ENCODE measurements at regions not wholly inside any gene's neighbourhood (a gene's known extent, or its start where the extent isn't known, plus 50 kb on each side); places are given as distances from the start of the nearest gene placed in this dataset.

- TF ChIP-seq E2F8 (IDR thresholded peaks at IDR 0.05; ENCODE audit: low read depth, partially characterized antibody): no peak
- no peak for TF ChIP-seq MBD2 (IDR thresholded peaks at IDR 0.05; ENCODE audit: borderline replicate concordance, low read depth)
- TF ChIP-seq SRSF1 (IDR thresholded peaks at IDR 0.05; ENCODE audit: low read depth, low read length): no peak
- TF ChIP-seq YBX1 (IDR thresholded peaks at IDR 0.05): no peak
- TF ChIP-seq ZNF224 (CRISPR knock-in tag; IDR thresholded peaks at IDR 0.05): no peak
- no peak for TF ChIP-seq NRF1 (conservative IDR thresholded peaks at IDR 0.05 in 1 of 2, IDR thresholded peaks at IDR 0.05 in 1 of 2)
- TF ChIP-seq TBL1XR1 (IDR thresholded peaks at IDR 0.05; ENCODE audit: low read length in 2 of 2): no peak
- TF ChIP-seq GTF2E2 (tag; IDR thresholded peaks at IDR 0.05): no peak
- TF ChIP-seq GTF2F1 (IDR thresholded peaks at IDR 0.05; ENCODE audit: low read depth, low read length): no peak
These were observed 151.6 kb upstream of the NAV2 start (continued) for GRCh38 chr11:19561011-19561410.

- no peak for DNase-seq (ENCODE audit: extremely low read depth in 1 of 4, low spot score in 3 of 4)
- intact Hi-C loops (cut with micrococcal nuclease): loop anchor here (5.0 kb wide), 1 partner anchor 572 kb away; no protein-coding TSS in a partner anchor
- POLR2A ChIA-PET: interaction anchor here (1.1 kb wide), 1 partner anchor 152 kb away, joined by 3 read pairs; the partner anchor contains the start of gene NAV2
- TF ChIP-seq RERE (CRISPR knock-in tag; IDR thresholded peaks at IDR 0.05; ENCODE audit: borderline replicate concordance) (no peak), CBFA2T2 (conservative IDR thresholded peaks at IDR 0.05) (no peak), FOXO4 (CRISPR knock-in tag; IDR thresholded peaks at IDR 0.05) (no peak)
These were observed 152.5 kb upstream of the NAV2 start for GRCh38 chr11:19560156-19560555.

More at GRCh38 chr11:19560156-19560555, 152.5 kb upstream of the NAV2 start:
- H3K9me3 ChIP-seq (replicated peaks; ENCODE audit: control insufficient read depth, insufficient read depth, low read depth, low read length): no peaks in the 10 kb centered on the region
- in situ Hi-C loops (cut with MboI): loop anchor here (5.0 to 10.0 kb wide), 2 partner anchors 485 to 572 kb away; no protein-coding TSS in a partner anchor
- peaks cover 0 to 5% of the 10 kb centered on the region in 2 experiments; a peak in 1 of 5 replicates for H3K4me1 ChIP-seq (replicated peaks in 1 of 2; ENCODE audit: control insufficient read depth in 2 of 2, insufficient read depth in 2 of 2, low read length in 2 of 2)
- H3K27me3 ChIP-seq (ENCODE audit: control insufficient read depth in 2 of 2, insufficient read depth in 2 of 2, low read length in 2 of 2): peaks cover 0 to 15% of the 10 kb centered on the region in 2 experiments; a peak in 2 of 5 replicates
- H3K9me1 ChIP-seq (ENCODE audit: control insufficient read depth, insufficient read depth, low read length): no peaks in the 10 kb centered on the region
- CTCF ChIA-PET (ENCODE audit: low intra/inter-chr PET ratio): interaction anchor here (0.5 kb wide), 1 partner anchor 489 kb away, joined by 3 read pairs; no protein-coding TSS in a partner anchor
- BruUV-seq (replicated peaks): no TSS peak
- no peak overlapping the region for H3K9ac ChIP-seq (ENCODE audit: insufficient read depth in 1 of 2, low read depth in 2 of 2, low read length in 2 of 2)
- 0% methylated on average over 5 of the region's 5 CpGs for WGBS (ENCODE audit: insufficient coverage, low coverage, missing lambda C conversion rate)
- ATAC-seq (no peak), FAIRE-seq (no peak)
- H3K79me2 ChIP-seq (ENCODE audit: control insufficient read depth, insufficient read depth, low read length): no peaks in the 10 kb centered on the region
- H3K36me3 ChIP-seq (ENCODE audit: control insufficient read depth, insufficient read depth, low read length): no peaks in the 10 kb centered on the region
- H4K20me1 ChIP-seq (replicated peaks; ENCODE audit: control insufficient read depth, insufficient read depth, low read length): peaks cover 3% of the 10 kb centered on the region; the same call in 1 of the 2 replicates
- H3K4me3 ChIP-seq: no peak overlapping the region
- no peak overlapping the region for H3K4me2 ChIP-seq (ENCODE audit: insufficient read depth, low read length)
- H3K27ac ChIP-seq (ENCODE audit: extremely low read depth, low read depth, low read length): no peak overlapping the region
- H2AFZ ChIP-seq (ENCODE audit: low read depth, low read length): no peak overlapping the region
